NCI-H1417 (cell line): ENCODE measurements at regions not wholly inside any gene's neighbourhood (a gene's known extent, or its start where the extent isn't known, plus 50 kb on each side); places are given as distances from the start of the nearest gene placed in this dataset.
"Not testable (repeated sequence)": the region's sequence is repeated elsewhere in the genome, so short reads cannot be mapped to it uniquely, and the experiment has no call there.

Source experiments
- DNase-seq, 3 experiments: peaks; one replicate each; lab custom pipeline; 2025; lab: John Stamatoyannopoulos, UW

DNA sequence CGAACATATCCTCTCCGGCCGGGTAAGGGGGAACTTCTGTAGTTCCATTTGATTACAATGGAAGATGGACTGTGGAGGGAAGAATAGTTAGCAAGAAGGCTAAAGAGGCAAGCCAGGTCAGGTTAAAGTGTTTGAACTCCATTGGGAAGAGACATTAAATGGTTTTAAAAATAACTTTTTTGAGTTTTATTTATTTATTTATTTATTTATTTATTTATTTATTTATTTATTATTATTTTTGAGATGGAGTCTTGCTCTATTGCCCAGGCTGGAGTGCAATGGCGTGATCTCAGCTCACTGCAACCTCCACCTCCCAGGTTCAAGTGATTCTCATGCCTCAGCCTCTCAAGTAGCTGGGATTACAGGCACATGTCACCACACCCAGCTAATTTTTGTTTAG, 441.9 kb downstream of the TOX3 start:
- not testable (repeated sequence) for DNase-seq

DNA sequence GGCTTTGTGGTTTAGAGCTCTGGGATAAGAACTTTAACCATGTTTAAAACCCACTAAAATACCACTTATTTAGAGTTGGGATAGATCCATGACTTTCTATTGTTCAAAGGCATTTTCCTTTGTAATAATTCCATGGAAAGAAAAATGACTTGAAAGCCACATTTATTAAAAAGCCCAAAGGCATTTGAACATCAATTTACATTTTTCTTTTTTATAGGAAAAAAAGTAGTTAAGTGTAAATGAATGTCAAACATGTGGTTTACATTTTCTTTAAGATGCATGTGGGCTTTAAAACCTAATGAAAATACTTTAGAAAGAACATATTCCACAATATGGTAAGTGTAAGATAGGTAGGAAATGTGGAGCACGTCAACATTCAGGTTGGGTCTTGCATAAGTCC, 443.2 kb downstream of the TOX3 start:
- no peak for DNase-seq

DNA sequence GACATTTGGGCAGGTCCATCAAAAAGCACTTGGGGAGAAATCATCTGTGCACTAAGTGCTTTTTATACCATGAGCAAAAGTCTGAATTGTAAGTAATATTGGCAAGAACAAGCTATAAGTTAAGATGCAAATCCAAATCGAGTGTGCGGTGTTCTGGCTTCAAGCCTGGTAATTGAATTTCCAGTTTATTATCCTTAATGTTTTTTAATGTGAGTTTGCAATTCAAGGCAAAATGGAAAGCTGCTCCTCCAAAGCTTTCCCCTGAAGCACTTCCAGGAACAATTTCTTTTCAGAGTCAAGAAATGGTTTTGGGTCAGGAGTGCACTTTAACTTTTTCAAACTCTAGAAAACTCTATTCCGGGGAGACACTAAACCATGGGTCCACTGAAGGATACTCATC, 445.7 kb downstream of the TOX3 start:
- no peak for DNase-seq

DNA sequence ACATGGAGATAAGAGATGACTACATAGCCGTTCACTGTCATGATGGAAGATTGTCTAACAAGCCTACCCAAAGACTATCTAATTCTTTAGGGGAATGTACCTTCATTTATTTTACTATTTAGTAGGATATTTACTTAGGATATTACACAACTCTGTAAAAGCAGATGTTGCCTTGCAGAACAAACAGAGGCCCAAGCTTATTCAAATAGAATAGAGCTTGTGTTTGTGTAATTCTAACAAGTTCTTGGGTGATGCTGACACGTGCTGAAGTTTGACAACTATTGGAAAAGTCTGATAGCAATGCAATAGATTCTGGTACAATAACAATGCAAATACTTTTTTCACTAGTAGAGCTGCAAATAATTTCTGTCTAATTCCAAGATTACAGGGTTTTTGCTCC, 447.6 kb downstream of the TOX3 start:
- no peak for DNase-seq

DNA sequence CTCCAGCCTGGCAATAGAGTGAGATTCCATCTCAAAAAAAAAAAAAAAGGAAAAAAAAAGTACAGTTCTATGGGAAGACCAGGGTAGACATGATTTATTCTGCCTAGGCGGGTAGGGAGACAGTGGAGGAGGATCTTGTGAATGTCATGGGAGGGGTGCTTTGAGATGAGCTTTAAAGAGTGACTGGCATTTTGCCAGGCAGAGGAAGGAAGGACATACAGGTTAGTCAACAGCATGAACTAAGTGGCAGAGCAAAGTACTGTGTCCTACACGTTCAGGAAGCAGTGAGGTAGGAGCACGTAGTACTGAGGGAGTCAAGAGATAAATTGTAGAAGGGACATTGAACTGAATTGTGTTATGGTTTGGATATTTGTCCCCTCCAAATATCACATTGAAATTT, 451.5 kb downstream of the TOX3 start:
- peak in 2 of 3 experiments; percentile 15 to 58 for DNase-seq

DNA sequence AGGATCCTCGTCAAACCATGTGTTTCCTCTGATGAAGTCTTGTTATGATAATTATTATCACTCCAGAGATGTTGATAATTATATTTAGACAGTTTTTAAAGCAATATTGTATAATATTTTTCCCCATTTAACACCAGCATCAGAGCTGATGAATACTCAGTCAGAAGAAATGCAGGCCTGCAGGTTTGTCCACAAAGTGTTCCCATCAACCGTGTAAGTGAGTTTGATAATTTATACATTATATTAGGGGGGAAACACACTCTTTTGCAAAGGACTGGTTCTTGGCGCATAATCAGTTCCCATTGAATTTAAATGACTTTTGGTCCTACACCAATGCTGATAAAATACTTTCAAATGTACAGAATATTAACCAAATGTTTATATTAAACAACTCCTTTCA, 454.8 kb downstream of the TOX3 start:
- DNase-seq, result no peak

DNA sequence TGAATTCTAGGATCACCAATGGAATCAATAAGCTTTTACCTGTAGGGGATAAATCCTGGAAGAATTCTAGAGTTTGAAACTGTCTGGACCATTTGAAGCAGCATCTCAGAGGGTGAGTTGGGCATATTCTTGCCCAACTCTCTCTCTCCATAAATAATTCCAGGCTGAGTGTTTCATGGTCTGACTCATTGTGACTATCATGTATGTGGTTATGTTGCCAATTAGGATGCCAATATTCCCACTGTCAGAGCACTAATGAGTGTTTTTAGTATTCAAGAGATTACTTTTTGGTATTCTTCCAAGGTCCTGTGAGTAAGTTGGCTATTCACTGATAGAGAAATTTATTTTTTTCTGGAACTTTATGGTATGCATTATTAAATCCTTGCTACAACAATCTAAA, 456.9 kb downstream of the TOX3 start:
- DNase-seq, result no peak

DNA sequence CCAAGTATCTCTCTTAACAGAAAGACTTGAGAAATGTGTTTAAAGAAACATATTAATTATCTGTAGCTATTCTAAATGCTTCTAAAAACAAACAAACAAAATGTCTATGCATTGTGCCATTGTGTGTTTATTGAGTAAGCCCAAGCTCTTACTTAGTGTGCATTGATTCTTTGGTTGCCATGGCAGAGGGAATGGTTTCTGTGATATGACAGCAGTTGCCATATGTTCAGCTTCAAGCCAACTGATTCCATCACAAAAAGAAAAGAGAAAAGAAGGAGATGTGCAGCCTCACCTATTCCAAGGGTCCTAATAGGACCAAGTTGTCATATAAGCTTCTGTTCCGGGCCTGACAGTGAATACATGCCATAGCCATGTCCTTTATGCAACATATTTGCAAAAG, 457.5 kb downstream of the TOX3 start:
- no peak for DNase-seq

DNA sequence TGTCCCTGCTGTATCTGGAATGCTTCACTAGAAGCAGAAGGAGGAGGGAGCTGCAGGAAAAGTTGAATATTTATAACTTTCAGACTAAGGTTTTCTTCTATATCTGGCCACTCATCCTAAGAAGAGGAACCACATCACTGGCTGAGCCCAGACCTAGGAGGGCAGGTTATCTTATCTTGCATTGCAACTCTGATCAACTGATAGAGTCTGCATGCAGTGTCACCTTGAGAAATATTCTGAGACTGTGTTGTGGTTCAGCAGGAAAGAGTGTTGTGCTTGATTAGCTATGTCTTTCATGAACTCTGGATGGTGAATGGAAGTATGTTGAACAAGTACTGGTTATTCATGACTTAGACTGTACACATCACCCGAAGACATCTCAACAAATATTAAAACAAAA, 460.0 kb downstream of the TOX3 start:
- DNase-seq, result no peak

DNA sequence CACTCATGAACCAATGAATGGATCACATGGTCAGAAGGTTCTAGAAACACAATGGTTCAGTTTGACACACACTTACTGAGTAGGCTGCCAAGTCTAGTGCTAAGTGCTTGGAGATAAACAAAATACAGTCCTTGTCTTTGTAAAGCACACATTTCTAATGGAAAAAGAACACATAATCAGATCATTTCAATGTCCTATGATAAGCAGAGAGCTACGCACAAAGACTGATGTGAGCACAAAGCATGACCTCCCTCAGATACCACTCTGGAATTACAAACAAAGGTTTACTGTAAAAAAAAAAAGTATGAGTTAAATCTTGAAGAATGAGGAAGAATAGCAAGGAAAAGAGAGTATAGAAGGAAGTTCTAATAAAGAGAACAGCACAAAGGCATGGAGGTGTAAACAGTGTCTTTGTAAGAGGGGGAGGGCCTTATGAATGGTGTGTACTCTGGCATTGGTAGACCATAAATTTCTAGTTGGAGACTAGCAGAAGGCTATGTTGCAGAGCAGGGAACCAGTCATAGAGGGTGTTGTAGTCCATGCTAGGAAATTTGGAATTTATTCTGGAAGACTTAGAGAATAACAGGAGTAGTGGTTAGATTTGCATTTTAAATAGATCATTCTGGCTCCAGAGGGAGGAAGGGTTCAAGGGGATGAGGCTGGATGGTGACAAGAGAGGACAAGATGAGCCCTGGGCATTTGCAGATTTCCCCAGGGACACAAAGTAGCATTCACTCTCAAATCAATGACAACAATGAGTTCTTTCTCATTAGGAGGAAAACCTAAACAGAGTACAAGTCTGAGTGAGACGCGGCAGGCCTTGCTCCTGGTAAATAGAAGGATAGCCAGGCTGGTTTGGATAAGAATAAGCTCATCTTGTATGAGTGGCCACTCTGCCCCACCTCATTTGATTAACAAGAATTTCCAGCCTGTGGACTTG, 468.0 kb downstream of the TOX3 start:
- DNase-seq, result peak in 1 of 3 experiments; percentile 6

DNA sequence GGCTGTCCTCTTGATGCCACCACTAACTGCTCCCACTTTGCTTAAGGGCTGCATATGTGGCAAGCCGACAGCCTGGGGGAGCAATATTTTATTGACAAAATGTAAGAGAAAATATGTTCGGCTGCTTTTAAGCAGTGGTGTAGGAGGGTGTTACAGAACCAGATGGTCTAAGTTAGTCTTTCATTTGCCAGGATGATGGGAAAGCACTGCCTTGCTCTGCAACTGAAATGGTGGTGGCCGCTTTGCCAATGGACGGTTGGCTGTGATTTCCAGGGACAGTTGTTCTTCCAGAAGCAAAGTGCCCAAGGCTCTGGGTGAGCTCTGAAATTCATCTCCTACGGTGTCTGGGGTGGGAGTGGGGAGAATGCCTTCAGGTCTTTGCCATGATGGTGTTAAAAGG, 469.3 kb downstream of the TOX3 start:
- DNase-seq, result no peak

DNA sequence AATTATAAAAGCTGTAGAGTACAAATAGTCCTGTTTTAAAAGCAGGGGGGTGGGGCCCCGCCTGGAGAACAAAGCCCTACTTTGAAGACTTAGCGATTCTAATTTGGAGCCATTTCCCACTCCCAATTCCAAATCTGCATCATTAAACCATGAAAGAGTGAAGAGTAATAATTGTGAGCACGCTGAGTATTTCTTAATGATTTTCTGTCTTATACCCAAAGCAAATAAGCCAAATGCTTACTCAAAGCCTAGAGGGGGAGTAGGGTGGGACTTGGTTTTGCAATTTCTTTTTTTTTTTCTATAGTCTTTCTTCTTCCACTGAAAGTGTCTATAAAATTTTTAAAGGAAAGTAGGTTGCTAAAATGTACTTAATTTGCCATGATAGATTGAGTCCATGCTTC, 470.1 kb downstream of the TOX3 start:
- no peak for DNase-seq

DNA sequence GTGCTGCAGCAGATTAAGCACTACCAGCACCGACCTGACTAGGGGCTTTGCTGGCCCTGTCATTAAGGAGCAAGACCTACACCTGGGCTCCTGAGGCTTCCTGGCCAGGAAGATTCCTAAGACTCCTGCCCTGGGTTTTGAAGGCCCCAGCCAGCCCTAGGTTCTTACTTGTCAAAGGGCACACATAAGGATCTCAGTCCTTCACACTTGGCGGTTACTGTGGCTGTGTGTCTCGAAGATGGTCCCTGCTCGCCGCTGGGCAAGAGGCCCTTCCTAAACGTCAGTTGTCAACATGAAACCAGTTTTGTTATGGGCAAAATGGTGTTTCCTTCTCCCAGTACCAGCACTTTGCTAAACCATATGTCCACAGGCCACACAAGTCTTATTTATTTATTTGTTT, 470.6 kb downstream of the TOX3 start:
- no peak for DNase-seq

DNA sequence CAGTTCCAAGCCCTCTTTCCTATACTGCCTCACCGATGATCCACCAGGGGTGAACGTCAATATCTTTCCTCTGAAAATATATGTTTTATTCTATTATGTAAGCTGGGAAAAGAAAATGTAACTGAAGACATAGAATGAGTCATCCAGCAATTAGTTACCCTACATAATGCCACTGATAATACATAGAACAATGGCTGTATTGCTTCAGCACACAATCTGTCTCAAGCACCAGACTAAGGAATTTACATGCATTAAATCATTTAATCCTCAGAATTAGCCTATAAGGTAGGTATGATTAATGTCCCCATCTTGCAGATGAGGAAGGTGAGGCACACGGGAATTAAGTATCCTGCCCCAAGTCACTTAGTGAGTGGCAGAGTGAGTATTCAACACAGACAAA, 472.8 kb downstream of the TOX3 start:
- no peak for DNase-seq

DNA sequence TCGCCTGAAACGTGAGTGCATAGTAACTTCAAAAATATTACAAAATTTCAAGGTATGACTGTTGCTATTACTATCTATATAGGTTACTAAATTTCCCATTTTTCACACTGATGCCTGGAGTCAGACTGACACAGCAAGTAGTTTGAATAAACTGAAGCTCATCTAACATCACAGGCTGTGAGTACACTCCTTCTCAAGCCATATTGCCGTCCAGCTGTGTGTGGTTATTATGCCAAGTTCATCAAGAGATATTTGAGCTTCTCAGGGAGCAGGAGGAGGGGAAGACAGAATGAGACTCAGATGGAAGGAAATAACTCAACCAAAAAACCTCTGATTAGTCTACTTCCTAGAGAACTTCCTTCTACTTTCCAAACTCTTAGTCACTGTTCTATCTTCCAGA, 473.9 kb downstream of the TOX3 start:
- peak in 2 of 3 experiments; percentile 3 to 12 for DNase-seq

DNA sequence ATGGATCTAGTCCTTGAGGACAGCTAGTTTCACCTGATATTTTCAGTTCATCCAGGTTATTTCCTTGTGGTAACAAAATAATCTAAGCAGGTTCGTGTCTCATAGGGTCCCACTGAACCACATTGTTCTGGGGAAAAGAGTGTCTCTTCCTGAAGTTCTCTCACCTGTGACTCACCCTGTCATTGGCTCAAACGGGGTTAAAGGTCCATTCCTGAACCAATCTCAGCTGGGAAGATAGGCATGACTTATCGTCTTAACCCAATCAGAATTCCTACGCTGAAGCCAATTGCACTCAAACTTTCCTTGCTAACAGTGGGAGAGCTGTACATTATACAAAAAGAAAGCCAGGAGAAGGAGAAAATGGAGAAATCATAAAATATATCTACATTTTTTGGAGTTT, 475.8 kb downstream of the TOX3 start:
- no peak for DNase-seq

DNA sequence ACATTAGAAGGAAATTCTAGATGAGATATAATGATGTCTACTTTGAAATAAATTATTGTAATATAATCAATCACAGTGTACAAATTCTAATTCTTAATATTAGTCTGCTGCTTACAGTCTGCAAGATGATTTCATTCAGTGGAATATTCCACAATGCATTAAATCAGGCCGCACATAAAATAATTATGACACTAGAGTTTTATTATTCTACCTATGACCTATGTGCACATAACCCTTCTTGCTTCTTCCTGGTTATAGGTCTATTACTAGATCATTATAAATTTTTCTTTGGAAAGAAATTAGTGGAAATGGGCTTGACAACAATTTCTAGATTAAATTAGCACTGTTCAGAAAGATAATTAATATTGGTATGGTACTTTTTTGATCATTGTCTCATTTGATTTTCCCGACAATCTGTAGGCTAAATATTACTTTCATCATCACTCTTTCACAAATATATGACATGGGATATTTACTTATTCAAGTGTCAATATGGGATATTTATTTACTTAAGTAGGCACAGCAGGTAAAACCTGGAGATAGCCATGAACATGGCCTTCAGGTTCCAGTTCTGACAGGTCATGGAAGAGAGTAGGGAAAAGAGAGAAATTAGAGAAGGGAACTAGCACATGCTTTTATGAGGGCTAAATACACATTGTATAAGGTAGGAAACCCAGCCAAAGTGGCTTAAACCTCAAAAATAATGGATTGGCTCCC, 476.4 kb downstream of the TOX3 start:
- DNase-seq, result peak in 1 of 3 experiments; percentile 37

DNA sequence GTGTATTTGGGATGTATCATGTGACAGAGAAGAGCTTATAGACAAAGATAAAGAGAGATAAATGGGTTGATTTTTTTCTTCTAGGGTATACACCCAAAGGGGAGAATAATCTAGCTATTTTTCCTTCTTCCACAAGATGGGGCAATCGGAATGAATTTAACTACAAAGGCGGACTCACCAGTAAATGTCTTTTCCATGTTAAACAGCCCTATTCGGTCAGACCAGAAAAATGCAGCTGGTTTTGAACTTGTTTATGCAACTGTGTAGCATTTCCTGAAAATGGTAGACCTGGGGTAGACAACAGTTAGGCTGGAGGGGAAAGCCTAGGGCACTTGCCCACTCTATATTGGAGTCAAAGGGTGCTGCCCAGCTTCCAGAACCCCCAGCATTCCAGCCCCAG, 477.1 kb downstream of the TOX3 start:
- peak; percentile 35 to 81 (median 49) for DNase-seq

DNA sequence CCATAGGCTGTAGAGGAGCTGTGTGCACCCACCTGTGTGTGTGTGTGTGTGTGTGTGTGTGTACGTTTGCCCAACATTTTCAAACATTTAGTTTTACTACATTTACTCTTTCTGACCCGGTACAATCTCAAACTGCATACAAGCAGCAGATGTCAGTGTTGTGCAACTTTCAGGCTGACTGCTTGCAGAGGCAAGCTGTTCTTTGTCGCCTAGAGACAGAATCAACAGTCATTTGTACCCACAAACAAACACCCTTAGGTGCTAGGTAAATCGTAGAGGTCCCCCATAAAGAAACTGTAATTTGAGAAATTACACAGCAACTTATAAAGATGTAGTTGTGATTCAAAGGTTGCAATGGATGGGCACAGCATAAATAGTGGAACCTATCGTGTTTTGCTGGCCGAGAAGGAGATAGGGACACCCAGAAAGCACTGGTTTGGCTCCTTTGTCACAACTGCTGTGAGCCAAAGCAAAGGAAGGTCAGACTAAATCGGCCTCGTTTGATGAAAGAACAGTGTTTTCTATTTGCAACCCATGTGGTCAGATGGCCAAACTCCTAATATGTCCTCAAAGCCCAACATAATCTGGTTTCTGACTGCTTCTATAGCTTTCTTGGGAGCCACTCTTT, 478.4 kb downstream of the TOX3 start:
- DNase-seq, result peak; percentile 27 to 87 (median 62)

DNA sequence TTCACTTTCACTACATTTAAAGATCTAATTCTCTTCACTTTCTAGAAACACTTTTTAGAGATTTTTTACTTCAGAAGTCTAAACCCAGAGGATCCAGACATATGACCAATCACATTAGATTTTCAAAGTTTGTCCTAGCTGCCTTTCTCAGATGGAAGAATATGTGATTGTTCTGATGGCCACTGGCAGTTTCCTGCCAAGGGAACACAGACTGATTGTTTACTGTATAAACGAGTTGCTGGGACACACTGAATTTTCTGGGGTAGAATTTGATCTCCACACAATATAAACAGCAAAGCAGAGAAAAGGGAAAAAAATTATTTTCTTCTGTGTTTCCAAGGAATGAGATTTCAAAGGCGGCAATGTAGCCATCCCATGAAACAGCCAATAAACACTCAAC, 480.0 kb downstream of the TOX3 start:
- DNase-seq, result no peak

DNA sequence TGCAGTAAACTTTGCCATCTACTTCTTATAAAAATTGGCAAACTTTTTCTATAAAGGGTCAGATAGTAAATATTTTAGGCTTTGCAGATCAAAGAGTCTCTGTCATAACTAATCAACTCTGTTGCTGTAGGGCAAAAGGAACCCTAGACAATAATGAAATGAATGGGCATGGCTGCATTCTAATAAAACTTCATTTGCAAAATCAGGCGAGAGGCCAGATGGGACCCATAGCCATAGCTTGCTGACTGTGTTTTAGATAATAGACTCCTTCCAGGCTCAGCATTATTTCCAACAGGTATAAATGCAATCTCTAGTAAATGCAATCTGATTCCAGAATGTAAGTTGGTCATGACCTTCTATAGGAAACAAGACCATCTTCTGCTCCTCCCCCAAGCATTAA, 490.7 kb downstream of the TOX3 start:
- no peak for DNase-seq

DNA sequence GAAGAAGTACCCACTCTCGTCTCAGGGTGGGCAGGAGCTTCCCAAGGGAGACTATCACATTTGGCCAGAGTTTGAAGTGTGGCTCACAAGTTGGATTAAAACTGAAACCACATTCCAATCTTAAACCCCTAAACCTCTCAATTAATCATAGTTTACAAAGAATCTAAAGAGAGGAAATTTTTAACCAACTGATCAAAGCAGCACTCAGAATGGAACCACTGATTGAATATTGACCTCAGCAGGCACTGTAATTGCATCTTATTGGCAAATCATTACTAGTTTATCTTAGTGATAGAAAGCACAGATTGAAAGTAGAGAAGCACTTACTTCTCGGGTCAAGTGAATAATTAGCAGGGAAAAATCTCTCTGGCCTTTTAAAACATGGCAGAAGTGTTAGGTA, 491.6 kb downstream of the TOX3 start:
- no peak for DNase-seq

DNA sequence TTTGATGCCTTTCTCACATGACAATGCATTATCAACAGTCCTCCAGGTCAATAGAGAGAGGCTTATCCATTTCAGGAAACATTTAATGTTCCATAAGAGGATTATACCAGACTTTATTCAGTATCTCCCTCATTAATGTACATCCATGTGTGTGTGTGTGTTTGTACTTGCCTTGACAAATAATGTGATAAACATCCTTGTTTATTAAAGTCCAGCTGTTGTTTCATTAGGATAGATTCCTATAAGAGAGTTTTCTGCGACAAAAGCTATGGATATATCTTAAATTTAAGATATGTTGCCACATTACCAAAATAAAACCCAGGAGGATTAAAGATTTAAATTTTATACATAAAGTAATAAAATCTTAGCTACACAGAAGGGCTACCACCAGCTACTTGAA, 492.6 kb downstream of the TOX3 start:
- DNase-seq, result no peak
